ENCODE measurements at regions not wholly inside any gene's neighbourhood (a gene's known extent, or its start where the extent isn't known, plus 50 kb on each side); places are given as distances from the start of the nearest gene placed in this dataset.
A peak's percentile ranks its signal among the peaks of the same experiment; 100 is the strongest.

- DNase-seq: peak in 1 of 5 donors; percentile 55
- TF ChIP-seq CTCF (IDR thresholded peaks at IDR 0.05) (no peak), POLR2A (IDR thresholded peaks at IDR 0.05) (no peak)
- no peaks in the 10 kb centered on the region for H3K36me3 ChIP-seq
- 96 to 99% (median 98%) methylated on average over 10 to 11 of the region's 11 CpGs for WGBS, 4 donors
- no peak for ATAC-seq
- H3K4me3 ChIP-seq: no peak overlapping the region
- H3K9me3 ChIP-seq: no peaks in the 10 kb centered on the region
- intact Hi-C loops (cut with DNase I): loop anchor here in 2 of 10 donors (5.0 kb wide), 2 partner anchors 33 to 48 kb away; no protein-coding TSS in a partner anchor
- H3K27ac ChIP-seq: no peak overlapping the region
- no peaks in the 10 kb centered on the region for H3K27me3 ChIP-seq
- peaks cover 0 to 32% (median 8%) of the 10 kb centered on the region in 12 donors for H3K4me1 ChIP-seq
These were observed 79.5 kb downstream of the DISP1 start for GRCh38 chr1:222894331-222894730.

GRCh38 chr1:222896630-222897526 lies 82.0 kb downstream of the DISP1 start:
- ATAC-seq: no peak
- Histone ChIP-seq H3K9me3 (no peaks in the 10 kb centered on the region), H3K27me3 (no peaks in the 10 kb centered on the region), H3K4me3 (peak overlapping the region in 7 of 12 donors; percentile 29 to 50 (median 38)), H3K36me3 (no peaks in the 10 kb centered on the region), H3K4me1 (peaks cover 0 to 22% (median 4%) of the 10 kb centered on the region in 12 donors), H3K27ac (peak overlapping the region in 6 of 12 donors; percentile 14 to 55 (median 30))
- intact Hi-C loops (cut with DNase I): no loop called here
- WGBS, 4 donors: 72 to 83% (median 80%) methylated on average over 3 of the region's 3 CpGs
- TF ChIP-seq CTCF (IDR thresholded peaks at IDR 0.05): no peak
- TF ChIP-seq POLR2A (IDR thresholded peaks at IDR 0.05): no peak
- DNase-seq: no peak

GRCh38 chr1:222897527-222898190 lies 82.8 kb downstream of the DISP1 start:
- intact Hi-C loops (cut with DNase I): no loop called here
- Histone ChIP-seq H3K27ac (peak overlapping the region in 11 of 12 donors; percentile 14 to 59 (median 29)), H3K9me3 (no peaks in the 10 kb centered on the region), H3K27me3 (no peaks in the 10 kb centered on the region), H3K36me3 (no peaks in the 10 kb centered on the region), H3K4me1 (peaks cover 0 to 14% (median 2%) of the 10 kb centered on the region in 12 donors), H3K4me3 (peak overlapping the region in 9 of 12 donors; percentile 23 to 50 (median 38))
- ATAC-seq (no peak), DNase-seq (no peak)
- 25 to 40% (median 28%) methylated on average over 4 of the region's 4 CpGs for WGBS, 4 donors
- TF ChIP-seq CTCF (IDR thresholded peaks at IDR 0.05) (no peak), POLR2A (IDR thresholded peaks at IDR 0.05) (no peak)

GRCh38 chr1:222898191-222898527 lies 83.3 kb downstream of the DISP1 start:
- no peak for TF ChIP-seq CTCF (IDR thresholded peaks at IDR 0.05)
- no peak for TF ChIP-seq POLR2A (IDR thresholded peaks at IDR 0.05)
- H3K36me3 ChIP-seq: no peaks in the 10 kb centered on the region
- H3K27me3 ChIP-seq: no peaks in the 10 kb centered on the region
- H3K4me1 ChIP-seq: peaks cover 0 to 14% (median 2%) of the 10 kb centered on the region in 12 donors
- H3K9me3 ChIP-seq: no peaks in the 10 kb centered on the region
- 37 to 53% (median 46%) methylated on average over 1 of the region's 1 CpG for WGBS, 4 donors
- no peak for DNase-seq
- H3K4me3 ChIP-seq: peak overlapping the region in 9 of 12 donors; percentile 23 to 50 (median 38)
- H3K27ac ChIP-seq: peak overlapping the region in 11 of 12 donors; percentile 14 to 59 (median 29)
- intact Hi-C loops (cut with DNase I): no loop called here
- no peak for ATAC-seq

All from heart left ventricle (tissue), 16 donors.